GM12801 (cell line): ENCODE measurements at regions not wholly inside any gene's neighbourhood (a gene's known extent, or its start where the extent isn't known, plus 50 kb on each side); places are given as distances from the start of the nearest gene placed in this dataset.

Experiments used
- CTCF ChIP-seq: IDR thresholded peaks from one replicate; pipeline ENCODE4 v1.5.1; 2011; ENCODE audit warnings: control low read depth; ENCODE audit not compliant: insufficient read length; ENCODE audit errors: extremely low read depth

GRCh38 chr12:98001430-98001829 is 514.0 kb upstream of the TMPO start:
- no peak for TF ChIP-seq CTCF

GRCh38 chr12:98002887-98003493 is 512.4 kb upstream of the TMPO start:
- TF ChIP-seq CTCF, result no peak

- no peak for TF ChIP-seq CTCF
Measured at GRCh38 chr12:98007963-98008362, 507.4 kb upstream of the TMPO start.

GRCh38 chr12:98013560-98013959 is 501.8 kb upstream of the TMPO start:
- no peak for TF ChIP-seq CTCF

- no peak for TF ChIP-seq CTCF
Measured at GRCh38 chr12:98018836-98019235, 496.6 kb upstream of the TMPO start.

- TF ChIP-seq CTCF, result no peak
Measured at GRCh38 chr12:98020376-98020775, 495.0 kb upstream of the TMPO start.

- TF ChIP-seq CTCF, result no peak
Measured at GRCh38 chr12:98022961-98023360, 492.4 kb upstream of the TMPO start.
